A549 (cell line): ENCODE measurements at regions not wholly inside any gene's neighbourhood (a gene's known extent, or its start where the extent isn't known, plus 50 kb on each side); places are given as distances from the start of the nearest gene placed in this dataset.

ENCODE experiments used
- CBX2 ChIP-seq: fragments of 200-600 bp; sonication (generic); IDR thresholded peaks from 2 replicates; pipeline ENCODE4 v1.6.1; 2016; ENCODE audit warnings: low read depth, mild to moderate bottlenecking, borderline replicate concordance
- JUNB ChIP-seq: fragments of >200 bp; sonication (Bioruptor Twin); formaldehyde crosslinking; IDR thresholded peaks from 2 replicates; pipeline ENCODE4 v1.6.1; 2016
- MYC ChIP-seq: IDR thresholded peaks from 2 replicates; pipeline ENCODE4 v1.6.1; 2012; ENCODE audit warnings: mild to moderate bottlenecking, inconsistent platforms, low read length, improper control_type of control experiment, borderline replicate concordance
- RNF2 ChIP-seq: fragments of 200-600 bp; sonication (generic); IDR thresholded peaks from 2 replicates; pipeline ENCODE4 v1.6.1; 2016; ENCODE audit warnings: low read depth, mild to moderate bottlenecking, antibody characterized with exemption, moderate library complexity, borderline replicate concordance
- SMC3 ChIP-seq: fragments of >200 bp; sonication (Bioruptor Twin); formaldehyde crosslinking; IDR thresholded peaks from 3 replicates; pipeline ENCODE4 v1.6.1; 2018; ENCODE audit warnings: inconsistent platforms
- TFCP2L1 ChIP-seq: fragments of 250-450 bp; sonication (Bioruptor Pico); IDR thresholded peaks from 2 replicates; pipeline ENCODE4 v1.5.0; 2021; ENCODE audit warnings: mild to moderate bottlenecking
- TF ChIP-seq, protein P1 (sequence below): fragments of >200 bp; sonication (Bioruptor Twin); formaldehyde crosslinking; IDR thresholded peaks from 3 replicates; pipeline ENCODE4 v1.5.1; 2016

DNA sequence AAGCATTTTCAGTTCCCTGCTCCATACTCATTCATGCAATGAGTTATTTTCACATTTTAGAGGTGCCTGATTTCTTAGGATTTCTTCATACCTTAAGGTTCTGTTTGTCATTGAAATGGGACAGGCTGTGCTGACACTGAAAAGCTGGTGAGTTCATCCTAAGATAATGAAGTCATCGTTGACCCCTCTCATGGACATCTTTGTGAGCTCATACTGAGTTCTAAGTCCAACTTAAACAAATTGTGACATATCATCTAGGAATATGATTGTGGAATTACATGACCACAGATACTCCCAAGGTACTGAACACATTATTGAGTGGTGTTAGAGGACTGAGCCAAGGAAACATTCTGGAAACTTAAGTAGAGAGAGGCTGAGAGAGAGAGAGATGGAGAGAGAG lies 224.8 kb upstream of the JAG1 start:
- TF ChIP-seq, protein P1, sequence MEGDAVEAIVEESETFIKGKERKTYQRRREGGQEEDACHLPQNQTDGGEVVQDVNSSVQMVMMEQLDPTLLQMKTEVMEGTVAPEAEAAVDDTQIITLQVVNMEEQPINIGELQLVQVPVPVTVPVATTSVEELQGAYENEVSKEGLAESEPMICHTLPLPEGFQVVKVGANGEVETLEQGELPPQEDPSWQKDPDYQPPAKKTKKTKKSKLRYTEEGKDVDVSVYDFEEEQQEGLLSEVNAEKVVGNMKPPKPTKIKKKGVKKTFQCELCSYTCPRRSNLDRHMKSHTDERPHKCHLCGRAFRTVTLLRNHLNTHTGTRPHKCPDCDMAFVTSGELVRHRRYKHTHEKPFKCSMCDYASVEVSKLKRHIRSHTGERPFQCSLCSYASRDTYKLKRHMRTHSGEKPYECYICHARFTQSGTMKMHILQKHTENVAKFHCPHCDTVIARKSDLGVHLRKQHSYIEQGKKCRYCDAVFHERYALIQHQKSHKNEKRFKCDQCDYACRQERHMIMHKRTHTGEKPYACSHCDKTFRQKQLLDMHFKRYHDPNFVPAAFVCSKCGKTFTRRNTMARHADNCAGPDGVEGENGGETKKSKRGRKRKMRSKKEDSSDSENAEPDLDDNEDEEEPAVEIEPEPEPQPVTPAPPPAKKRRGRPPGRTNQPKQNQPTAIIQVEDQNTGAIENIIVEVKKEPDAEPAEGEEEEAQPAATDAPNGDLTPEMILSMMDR: no peak
- TF ChIP-seq TFCP2L1 (CRISPR knock-in tag) (no peak), MYC (no peak), RNF2 (no peak), JUNB (no peak), CBX2 (no peak), SMC3 (no peak)
